ENCODE measurements at regions not wholly inside any gene's neighbourhood (a gene's known extent, or its start where the extent isn't known, plus 50 kb on each side); places are given as distances from the start of the nearest gene placed in this dataset.

GRCh38 chr18:39450958-39451357 lies 1885.4 kb upstream of the CELF4 start:
- TF ChIP-seq, protein P1, sequence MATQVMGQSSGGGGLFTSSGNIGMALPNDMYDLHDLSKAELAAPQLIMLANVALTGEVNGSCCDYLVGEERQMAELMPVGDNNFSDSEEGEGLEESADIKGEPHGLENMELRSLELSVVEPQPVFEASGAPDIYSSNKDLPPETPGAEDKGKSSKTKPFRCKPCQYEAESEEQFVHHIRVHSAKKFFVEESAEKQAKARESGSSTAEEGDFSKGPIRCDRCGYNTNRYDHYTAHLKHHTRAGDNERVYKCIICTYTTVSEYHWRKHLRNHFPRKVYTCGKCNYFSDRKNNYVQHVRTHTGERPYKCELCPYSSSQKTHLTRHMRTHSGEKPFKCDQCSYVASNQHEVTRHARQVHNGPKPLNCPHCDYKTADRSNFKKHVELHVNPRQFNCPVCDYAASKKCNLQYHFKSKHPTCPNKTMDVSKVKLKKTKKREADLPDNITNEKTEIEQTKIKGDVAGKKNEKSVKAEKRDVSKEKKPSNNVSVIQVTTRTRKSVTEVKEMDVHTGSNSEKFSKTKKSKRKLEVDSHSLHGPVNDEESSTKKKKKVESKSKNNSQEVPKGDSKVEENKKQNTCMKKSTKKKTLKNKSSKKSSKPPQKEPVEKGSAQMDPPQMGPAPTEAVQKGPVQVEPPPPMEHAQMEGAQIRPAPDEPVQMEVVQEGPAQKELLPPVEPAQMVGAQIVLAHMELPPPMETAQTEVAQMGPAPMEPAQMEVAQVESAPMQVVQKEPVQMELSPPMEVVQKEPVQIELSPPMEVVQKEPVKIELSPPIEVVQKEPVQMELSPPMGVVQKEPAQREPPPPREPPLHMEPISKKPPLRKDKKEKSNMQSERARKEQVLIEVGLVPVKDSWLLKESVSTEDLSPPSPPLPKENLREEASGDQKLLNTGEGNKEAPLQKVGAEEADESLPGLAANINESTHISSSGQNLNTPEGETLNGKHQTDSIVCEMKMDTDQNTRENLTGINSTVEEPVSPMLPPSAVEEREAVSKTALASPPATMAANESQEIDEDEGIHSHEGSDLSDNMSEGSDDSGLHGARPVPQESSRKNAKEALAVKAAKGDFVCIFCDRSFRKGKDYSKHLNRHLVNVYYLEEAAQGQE (IDR thresholded peaks at IDR 0.05; ENCODE audit: insufficient read depth in 1 of 2, low read depth in 2 of 2, low read length in 2 of 2), result no peak
- TF ChIP-seq POLR2AphosphoS5 (IDR thresholded peaks at IDR 0.05; ENCODE audit: low read depth, low read length), result no peak
- no peak for TF ChIP-seq FOXP2 (optimal IDR thresholded peaks at IDR 0.05; ENCODE audit: borderline replicate concordance, extremely low read depth, extremely low read length, insufficient read depth)

DNA sequence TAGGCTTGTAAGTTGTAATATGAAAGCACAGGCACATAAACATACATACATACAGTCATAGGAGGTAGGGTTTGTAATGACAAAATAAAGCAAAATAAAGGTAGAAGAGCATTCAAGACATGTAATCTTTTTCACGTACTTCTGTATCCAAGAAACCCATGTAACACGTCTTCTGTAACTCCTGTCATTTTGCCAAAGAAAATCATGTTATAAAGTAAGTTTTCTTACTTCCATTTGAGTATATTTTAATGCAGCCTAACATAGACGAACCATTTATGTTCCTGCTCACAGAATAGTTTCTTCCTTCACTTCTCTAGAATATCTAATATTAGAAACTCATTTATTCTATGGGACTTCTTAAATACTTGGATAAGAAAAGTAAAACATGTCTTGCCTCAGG lies 1884.0 kb upstream of the CELF4 start:
- TF ChIP-seq TAF1 (IDR thresholded peaks at IDR 0.05; ENCODE audit: borderline replicate concordance, insufficient read depth, low read length) (no peak), SIN3A (IDR thresholded peaks at IDR 0.05; ENCODE audit: borderline replicate concordance, insufficient read depth, low read length) (no peak), FOXP2 (optimal IDR thresholded peaks at IDR 0.05; ENCODE audit: borderline replicate concordance, extremely low read depth, extremely low read length, insufficient read depth) (no peak), POLR2AphosphoS5 (IDR thresholded peaks at IDR 0.05; ENCODE audit: low read depth, low read length) (no peak)
- TF ChIP-seq, protein P1 (IDR thresholded peaks at IDR 0.05; ENCODE audit: insufficient read depth in 1 of 2, low read depth in 2 of 2, low read length in 2 of 2), result no peak

- TF ChIP-seq, protein P1 (IDR thresholded peaks at IDR 0.05; ENCODE audit: insufficient read depth in 1 of 2, low read depth in 2 of 2, low read length in 2 of 2), result no peak
- no peak for TF ChIP-seq POLR2AphosphoS5 (IDR thresholded peaks at IDR 0.05; ENCODE audit: low read depth, low read length)
- no peak for TF ChIP-seq FOXP2 (optimal IDR thresholded peaks at IDR 0.05; ENCODE audit: borderline replicate concordance, extremely low read depth, extremely low read length, insufficient read depth)
- TF ChIP-seq SIN3A (IDR thresholded peaks at IDR 0.05; ENCODE audit: borderline replicate concordance, insufficient read depth, low read length), result no peak
- TF ChIP-seq TAF1 (IDR thresholded peaks at IDR 0.05; ENCODE audit: borderline replicate concordance, insufficient read depth, low read length), result no peak
These were observed 1883.3 kb upstream of the CELF4 start for GRCh38 chr18:39448942-39449341.

GRCh38 chr18:39441648-39442047 lies 1876.0 kb upstream of the CELF4 start:
- TF ChIP-seq, protein P1 (IDR thresholded peaks at IDR 0.05; ENCODE audit: insufficient read depth in 1 of 2, low read depth in 2 of 2, low read length in 2 of 2), result no peak
- TF ChIP-seq POLR2AphosphoS5 (IDR thresholded peaks at IDR 0.05; ENCODE audit: low read depth, low read length), result no peak
- TF ChIP-seq TAF1 (IDR thresholded peaks at IDR 0.05; ENCODE audit: borderline replicate concordance, insufficient read depth, low read length), result no peak
- no peak for TF ChIP-seq FOXP2 (optimal IDR thresholded peaks at IDR 0.05; ENCODE audit: borderline replicate concordance, extremely low read depth, extremely low read length, insufficient read depth)
- TF ChIP-seq SIN3A (IDR thresholded peaks at IDR 0.05; ENCODE audit: borderline replicate concordance, insufficient read depth, low read length), result no peak

- no peak for TF ChIP-seq POLR2AphosphoS5 (IDR thresholded peaks at IDR 0.05; ENCODE audit: low read depth, low read length)
- TF ChIP-seq SIN3A (IDR thresholded peaks at IDR 0.05; ENCODE audit: borderline replicate concordance, insufficient read depth, low read length), result no peak
- TF ChIP-seq, protein P1 (IDR thresholded peaks at IDR 0.05; ENCODE audit: insufficient read depth in 1 of 2, low read depth in 2 of 2, low read length in 2 of 2), result no peak
- TF ChIP-seq FOXP2 (optimal IDR thresholded peaks at IDR 0.05; ENCODE audit: borderline replicate concordance, extremely low read depth, extremely low read length, insufficient read depth), result no peak
- TF ChIP-seq TAF1 (IDR thresholded peaks at IDR 0.05; ENCODE audit: borderline replicate concordance, insufficient read depth, low read length), result no peak
These were observed 1870.4 kb upstream of the CELF4 start for GRCh38 chr18:39435996-39436395.

All from PFSK-1 (cell line).